A673 (cell line): ENCODE measurements at regions not wholly inside any gene's neighbourhood (a gene's known extent, or its start where the extent isn't known, plus 50 kb on each side); places are given as distances from the start of the nearest gene placed in this dataset.

Source experiments
- BruUV-seq: library from RNA; stranded (reverse); fragments of 400-500 nt; replicated peaks from 2 replicates; lab custom pipeline; 2021; lab: Mats Ljungman, UMichigan
- CTCF ChIA-PET: fragments of 300-600 bp; sonication (Branson Sonifier 250); formaldehyde crosslinking; loops from one replicate; lab custom pipeline; 2022; ENCODE audit warnings: antibody characterized with exemption; lab: Charles Lee
- POLR2A ChIA-PET: fragments of 300-600 bp; sonication (Branson Sonifier 250); formaldehyde crosslinking; loops from one replicate; lab custom pipeline; 2022; ENCODE audit warnings: antibody characterized with exemption; ENCODE audit not compliant: low non-redundant PET; lab: Charles Lee
- DNase-seq: peaks from one replicate; pipeline ENCODE4 v3.0.0-alpha.2; 2015; ENCODE audit warnings: low spot score
- H3K27ac ChIP-seq: fragments of 200-600 bp; sonication (generic); 2 replicates; pipeline ENCODE4 v1.5.1; 2016; ENCODE audit warnings: mixed run types, low read depth, mild to moderate bottlenecking, mixed read lengths, antibody characterized with exemption, low read length; ENCODE audit not compliant: poor library complexity, severe bottlenecking
- H3K27me3 ChIP-seq: fragments of 200-600 bp; sonication (generic); replicated peaks from 2 replicates; pipeline ENCODE4 v1.6.1; 2017; ENCODE audit warnings: mixed run types, low read depth, mild to moderate bottlenecking, mixed read lengths, antibody characterized with exemption, low read length; ENCODE audit not compliant: insufficient read depth, poor library complexity
- H3K36me3 ChIP-seq: fragments of 200-600 bp; sonication (generic); 2 replicates; pipeline ENCODE4 v1.6.1; 2016; ENCODE audit warnings: mixed run types, mild to moderate bottlenecking, mixed read lengths, antibody characterized with exemption, low read length; ENCODE audit not compliant: insufficient read depth, poor library complexity, severe bottlenecking
- H3K4me1 ChIP-seq: fragments of 200-600 bp; sonication (generic); 2 replicates; pipeline ENCODE4 v1.6.1; 2017; ENCODE audit warnings: mixed run types, mild to moderate bottlenecking, mixed read lengths, antibody characterized with exemption, low read length; ENCODE audit not compliant: insufficient read depth, poor library complexity, severe bottlenecking
- H3K4me3 ChIP-seq: fragments of 200-600 bp; sonication (generic); 2 replicates; pipeline ENCODE4 v1.5.1; 2016; ENCODE audit warnings: low read depth, mixed run types, mild to moderate bottlenecking, mixed read lengths, low read length; ENCODE audit not compliant: poor library complexity, severe bottlenecking
- H3K9me3 ChIP-seq: fragments of 200-600 bp; sonication (generic); 2 replicates; pipeline ENCODE4 v1.6.1; 2016; ENCODE audit warnings: mixed run types, low read depth, mild to moderate bottlenecking, mixed read lengths, antibody characterized with exemption, low read length; ENCODE audit not compliant: poor library complexity, severe bottlenecking
- EZH2 ChIP-seq: fragments of 200-600 bp; sonication (generic); IDR thresholded peaks from 2 replicates; pipeline ENCODE4 v1.6.1; 2017; ENCODE audit warnings: borderline replicate concordance, low read depth, mild to moderate bottlenecking, mixed read lengths, antibody characterized with exemption, low read length; ENCODE audit not compliant: poor library complexity, severe bottlenecking
- intact Hi-C: fragments of 100-400 bp; cut with micrococcal nuclease; formaldehyde crosslinking; loops from one replicate; pipeline ENCODE4 v1.10.0; 2022; ENCODE audit not compliant: unreplicated experiment
- TF ChIP-seq, protein P1 (sequence below): fragments of 300-800, 200-600 bp; sonication (generic); conservative IDR thresholded peaks from 2 replicates; pipeline ENCODE4 v1.5.1; 2017; ENCODE audit warnings: low read depth, mild to moderate bottlenecking, antibody characterized with exemption, low read length, moderate library complexity, mixed read lengths

DNA sequence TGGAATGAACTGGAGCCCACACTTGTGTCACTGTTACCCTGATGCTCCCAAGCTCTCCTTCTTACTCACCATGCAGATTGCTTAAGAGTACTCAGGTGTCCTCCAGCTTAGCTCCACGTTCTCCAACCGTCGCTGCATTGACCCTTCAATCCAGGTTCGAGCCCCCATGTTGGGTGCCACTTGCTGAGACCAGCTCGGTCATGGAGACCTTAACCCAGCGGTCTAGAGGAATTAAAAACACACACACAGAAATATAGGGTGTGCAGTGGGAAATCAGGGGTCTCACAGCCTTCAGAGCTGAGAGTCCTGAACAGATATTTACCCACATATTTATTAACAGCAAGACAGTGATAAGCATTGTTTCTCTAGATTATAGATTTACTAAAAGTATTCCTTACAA is 229.1 kb upstream of the APCDD1 start:
- CTCF ChIA-PET: no interaction called here

DNA sequence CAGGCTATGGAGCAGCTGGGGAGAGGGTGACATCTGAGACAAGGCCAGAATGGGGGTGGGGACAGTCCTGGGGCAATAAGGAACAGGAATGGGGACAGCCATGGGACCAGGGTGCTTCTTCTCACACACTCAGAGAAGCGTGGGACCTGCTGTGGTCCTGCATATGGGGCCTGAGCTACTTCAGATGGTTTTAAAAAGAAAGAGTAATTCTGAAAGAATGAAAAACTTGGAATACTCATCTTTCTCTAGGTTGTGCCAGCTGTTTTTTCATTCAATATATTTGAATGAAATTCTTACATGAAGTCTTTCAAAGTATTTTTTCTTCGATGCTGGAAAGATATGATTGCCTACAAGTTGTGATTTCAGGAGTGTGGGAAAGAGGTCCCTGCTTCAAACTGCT is 227.5 kb upstream of the APCDD1 start:
- TF ChIP-seq, protein P1, sequence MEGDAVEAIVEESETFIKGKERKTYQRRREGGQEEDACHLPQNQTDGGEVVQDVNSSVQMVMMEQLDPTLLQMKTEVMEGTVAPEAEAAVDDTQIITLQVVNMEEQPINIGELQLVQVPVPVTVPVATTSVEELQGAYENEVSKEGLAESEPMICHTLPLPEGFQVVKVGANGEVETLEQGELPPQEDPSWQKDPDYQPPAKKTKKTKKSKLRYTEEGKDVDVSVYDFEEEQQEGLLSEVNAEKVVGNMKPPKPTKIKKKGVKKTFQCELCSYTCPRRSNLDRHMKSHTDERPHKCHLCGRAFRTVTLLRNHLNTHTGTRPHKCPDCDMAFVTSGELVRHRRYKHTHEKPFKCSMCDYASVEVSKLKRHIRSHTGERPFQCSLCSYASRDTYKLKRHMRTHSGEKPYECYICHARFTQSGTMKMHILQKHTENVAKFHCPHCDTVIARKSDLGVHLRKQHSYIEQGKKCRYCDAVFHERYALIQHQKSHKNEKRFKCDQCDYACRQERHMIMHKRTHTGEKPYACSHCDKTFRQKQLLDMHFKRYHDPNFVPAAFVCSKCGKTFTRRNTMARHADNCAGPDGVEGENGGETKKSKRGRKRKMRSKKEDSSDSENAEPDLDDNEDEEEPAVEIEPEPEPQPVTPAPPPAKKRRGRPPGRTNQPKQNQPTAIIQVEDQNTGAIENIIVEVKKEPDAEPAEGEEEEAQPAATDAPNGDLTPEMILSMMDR: no peak
- TF ChIP-seq EZH2: no peak
- intact Hi-C loops: no loop called here
- POLR2A ChIA-PET: no interaction called here
- H3K4me3 ChIP-seq: no peak overlapping the region
- no peak for DNase-seq
- H3K9me3 ChIP-seq: peaks cover 14% of the 10 kb centered on the region
- no peaks in the 10 kb centered on the region for H3K36me3 ChIP-seq
- H3K27me3 ChIP-seq: no peaks in the 10 kb centered on the region
- no peak overlapping the region for H3K27ac ChIP-seq
- CTCF ChIA-PET: no interaction called here
- no TSS peak for BruUV-seq
- H3K4me1 ChIP-seq: peaks cover 3% of the 10 kb centered on the region

More for the DNA sequence above, 229.1 kb upstream of the APCDD1 start:
- Histone ChIP-seq H3K4me1 (no peaks in the 10 kb centered on the region), H3K36me3 (no peaks in the 10 kb centered on the region), H3K27me3 (no peaks in the 10 kb centered on the region), H3K9me3 (peaks cover 13% of the 10 kb centered on the region), H3K27ac (no peak overlapping the region), H3K4me3 (no peak overlapping the region)
- BruUV-seq: no TSS peak
- DNase-seq: no peak
- POLR2A ChIA-PET: no interaction called here
- no peak for TF ChIP-seq EZH2
- TF ChIP-seq, protein P1: no peak
- intact Hi-C loops: no loop called here

DNA sequence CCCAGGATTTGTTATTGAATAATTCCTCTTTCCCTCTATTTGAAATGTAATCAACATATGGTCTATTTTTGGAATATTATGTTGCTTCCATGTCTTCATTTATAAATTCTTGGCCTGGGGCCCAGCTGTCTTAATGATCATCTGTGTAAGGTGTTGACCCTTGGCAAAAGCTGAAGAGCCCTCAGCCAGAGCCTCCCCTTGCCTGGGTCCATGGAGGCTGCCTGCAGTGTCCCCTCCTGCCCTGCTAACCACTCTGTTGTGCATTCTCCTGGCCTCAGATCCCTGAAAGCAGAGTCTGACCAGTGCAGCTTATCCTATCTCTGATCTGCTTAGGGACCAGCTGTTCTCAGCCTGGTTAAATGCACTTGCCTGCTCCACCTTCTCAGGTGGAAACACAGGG is 226.1 kb upstream of the APCDD1 start:
- no peaks in the 10 kb centered on the region for H3K27me3 ChIP-seq
- ChIA-PET POLR2A (no interaction called here), CTCF (no interaction called here)
- BruUV-seq: no TSS peak
- TF ChIP-seq, protein P1: no peak
- no peak for TF ChIP-seq EZH2
- no peak for DNase-seq
- no peak overlapping the region for H3K27ac ChIP-seq
- no peaks in the 10 kb centered on the region for H3K36me3 ChIP-seq
- H3K4me1 ChIP-seq: peaks cover 11% of the 10 kb centered on the region
- H3K4me3 ChIP-seq: no peak overlapping the region
- peaks cover 14% of the 10 kb centered on the region for H3K9me3 ChIP-seq
- intact Hi-C loops: no loop called here
